Stimulated activated CD4-positive, alpha-beta T cell treated with anti-CD3 and anti-CD28 coated beads, Interleukin-2, amount 100 ng/mL, for 24 hours (primary cell): ENCODE measurements at regions not wholly inside any gene's neighbourhood (a gene's known extent, or its start where the extent isn't known, plus 50 kb on each side); places are given as distances from the start of the nearest gene placed in this dataset.
"Not testable (repeated sequence)": the region's sequence is repeated elsewhere in the genome, so short reads cannot be mapped to it uniquely, and the experiment has no call there.

Source experiments
- DNase-seq, 2 donors: peaks; one replicate each; pipeline ENCODE4 v3.0.0-alpha.2; 2020

DNA sequence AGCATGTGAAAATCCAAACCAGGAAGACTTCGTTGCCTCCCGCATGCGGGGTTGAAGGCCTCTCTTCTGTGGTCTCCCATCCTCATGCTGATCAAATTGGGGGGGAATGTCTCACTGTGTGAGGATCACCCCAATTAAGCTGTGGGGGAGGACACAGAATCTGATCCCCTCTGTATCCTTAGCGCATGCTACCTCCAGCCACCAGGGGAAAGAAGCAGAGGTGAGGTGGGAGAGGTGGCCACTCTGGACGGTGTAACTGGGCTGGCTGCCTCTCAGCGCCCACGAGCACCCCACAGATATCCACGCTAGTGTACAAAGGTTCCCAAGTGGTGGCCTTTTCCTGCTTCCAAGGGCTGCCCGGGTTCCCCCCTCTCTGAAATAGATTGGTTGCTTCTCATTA is 177.6 kb upstream of the PLGLB1 start:
- not testable (repeated sequence) for DNase-seq

DNA sequence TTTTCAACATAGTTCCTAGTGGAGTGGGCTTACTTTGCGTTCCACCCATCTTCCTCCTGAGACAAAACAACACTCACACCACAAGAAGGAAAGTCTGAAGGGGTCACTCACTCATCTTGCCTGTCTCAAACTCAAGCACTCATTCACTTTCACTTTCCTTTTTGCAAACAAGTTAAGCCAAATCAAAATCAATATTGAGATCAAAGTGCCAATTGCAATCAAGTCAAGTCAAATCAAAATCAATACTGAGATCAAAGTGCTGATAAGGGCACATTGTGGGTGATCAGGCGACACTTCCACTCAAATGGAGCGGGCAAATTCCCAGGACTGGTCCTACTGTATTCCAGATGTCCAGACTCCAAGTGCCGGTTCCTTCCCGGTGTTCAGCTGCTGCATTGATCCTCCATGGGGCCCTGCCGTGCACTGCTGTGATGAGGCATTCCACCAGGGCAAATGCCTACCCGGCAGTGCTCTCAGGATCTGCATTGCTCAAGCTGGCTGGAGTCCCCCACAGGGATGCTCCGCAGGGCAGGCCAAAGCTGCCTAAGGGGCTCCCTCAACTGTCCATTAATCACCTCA is 183.0 kb upstream of the PLGLB1 start:
- not testable (repeated sequence) for DNase-seq

DNA sequence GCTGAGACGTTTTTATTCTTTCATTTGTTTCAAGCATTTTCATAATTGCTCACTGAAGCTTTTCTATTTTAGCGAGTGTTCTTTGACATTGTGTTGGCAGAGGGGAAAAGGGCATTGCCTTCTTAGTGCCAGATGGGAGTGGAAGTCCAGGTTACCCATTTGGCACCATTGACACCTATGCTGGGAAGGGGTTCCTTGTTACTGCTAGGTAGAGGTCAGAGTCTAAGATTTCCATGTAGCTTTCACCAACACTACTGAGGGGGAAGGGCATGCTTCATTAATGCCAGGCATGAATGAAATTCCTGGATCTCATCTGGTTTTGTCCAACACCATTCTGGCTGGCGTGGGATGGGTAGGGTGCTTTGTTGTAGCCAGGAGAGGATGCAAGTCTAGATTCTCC is 191.3 kb upstream of the PLGLB1 start:
- not testable (repeated sequence) for DNase-seq

DNA sequence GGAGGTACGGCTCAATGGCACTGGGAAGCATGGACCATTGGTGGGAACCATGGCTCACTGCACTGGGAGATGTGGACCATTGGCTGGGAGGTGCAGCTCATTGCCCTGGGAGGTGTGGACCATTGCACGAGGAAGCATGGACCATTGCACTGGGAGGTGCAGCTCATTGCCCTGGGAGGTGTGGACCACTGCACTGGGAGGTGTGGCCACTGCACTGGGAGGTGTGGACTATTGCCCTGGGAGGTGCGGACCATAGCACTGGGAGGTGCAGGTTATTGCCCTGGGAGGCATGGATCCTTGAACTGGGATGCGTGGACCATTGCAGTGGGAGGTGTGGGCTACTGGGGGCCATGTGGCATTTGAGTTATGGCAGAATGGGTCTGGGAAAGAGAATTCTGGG is 195.4 kb upstream of the PLGLB1 start:
- not testable (repeated sequence) for DNase-seq

DNA sequence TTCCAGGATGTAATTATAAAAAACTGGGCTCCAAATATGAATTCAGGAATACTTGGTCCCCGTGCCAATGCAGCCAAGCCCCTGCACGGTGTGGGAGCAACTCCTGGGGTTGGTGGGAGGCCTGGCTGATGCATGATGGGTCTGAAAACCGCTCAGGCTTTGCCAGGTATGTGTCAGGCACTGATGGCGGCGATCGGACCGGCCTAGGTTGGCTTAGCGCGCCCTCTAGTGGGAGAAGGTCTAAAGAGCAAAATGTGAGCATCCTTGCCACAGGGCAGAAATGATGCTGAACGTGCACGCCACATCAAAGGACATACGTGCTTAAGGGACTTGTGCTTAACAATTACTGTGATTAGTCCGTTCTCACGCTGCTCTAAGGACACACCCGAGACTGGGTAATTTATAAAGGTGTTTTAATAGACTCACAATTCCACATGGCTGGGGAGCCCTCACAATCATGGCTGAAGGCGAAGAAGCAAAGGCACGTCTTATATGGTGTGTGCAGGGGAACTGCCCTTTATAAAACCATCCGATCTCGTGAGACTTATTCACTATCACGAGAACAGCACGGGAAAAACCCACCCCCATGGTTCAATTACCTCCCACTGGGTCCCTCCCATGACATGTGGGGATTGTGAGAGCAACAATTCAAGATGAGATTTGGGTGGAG is 196.2 kb upstream of the PLGLB1 start:
- DNase-seq: peak; percentile 81 to 88

DNA sequence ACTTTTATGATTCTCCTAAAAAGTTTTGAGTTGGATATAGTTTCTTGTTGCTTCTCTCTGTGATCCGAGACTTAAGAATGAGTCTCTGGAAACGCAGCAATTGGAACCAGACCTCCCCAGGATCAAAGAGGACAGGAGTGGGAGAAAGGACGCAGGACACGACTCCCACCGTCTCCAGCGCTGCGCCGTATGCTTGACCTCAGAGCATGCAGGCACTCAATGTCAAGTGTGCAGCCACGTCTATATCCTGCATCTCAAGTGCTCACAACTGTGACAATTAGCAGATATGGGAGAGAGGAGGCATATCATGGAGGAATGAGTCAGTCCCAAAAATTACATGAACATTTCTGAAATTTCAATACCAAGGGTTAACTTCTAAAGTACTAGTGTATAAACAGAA is 199.0 kb upstream of the PLGLB1 start:
- not testable (repeated sequence) for DNase-seq

DNA sequence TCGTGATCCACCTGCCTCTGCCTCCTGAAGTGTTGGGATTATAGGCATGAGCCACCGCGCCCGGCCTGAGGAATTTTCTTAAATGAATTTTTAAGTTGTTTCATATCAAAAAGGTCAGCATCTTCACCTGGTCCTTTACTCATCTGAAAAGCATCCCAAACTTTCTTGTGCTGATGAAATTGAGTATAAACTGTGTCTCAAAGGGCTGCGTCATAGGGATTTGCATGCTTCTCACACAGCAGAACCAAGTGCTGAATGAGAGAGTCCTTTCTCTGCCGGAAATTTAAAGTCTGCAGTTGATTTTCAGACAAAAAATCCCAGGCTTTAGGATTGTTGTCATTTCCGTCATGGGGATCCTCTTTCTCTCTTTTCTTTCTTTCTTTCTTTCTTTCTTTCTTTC is 200.5 kb upstream of the PLGLB1 start:
- not testable (repeated sequence) for DNase-seq

DNA sequence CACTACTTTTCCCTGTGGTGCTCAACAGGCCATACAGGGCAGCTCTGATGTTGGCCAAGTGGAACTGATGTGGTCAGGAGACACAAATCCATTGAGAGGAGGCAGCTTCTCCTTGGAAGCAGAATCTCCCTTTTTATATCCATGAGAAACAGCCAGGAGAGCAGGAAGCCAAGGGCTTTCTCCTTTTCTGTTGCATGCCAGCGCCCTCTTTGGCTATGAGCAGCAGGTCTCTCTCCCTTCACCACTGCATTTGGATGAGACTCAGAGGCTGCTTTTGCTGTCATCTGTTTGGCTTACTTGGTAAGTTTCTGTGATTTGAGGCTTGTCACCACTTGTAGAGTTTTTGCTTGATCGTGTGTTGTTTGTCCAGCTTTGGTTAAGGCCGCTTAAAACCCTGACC is 202.2 kb upstream of the PLGLB1 start:
- DNase-seq: not testable (repeated sequence)

DNA sequence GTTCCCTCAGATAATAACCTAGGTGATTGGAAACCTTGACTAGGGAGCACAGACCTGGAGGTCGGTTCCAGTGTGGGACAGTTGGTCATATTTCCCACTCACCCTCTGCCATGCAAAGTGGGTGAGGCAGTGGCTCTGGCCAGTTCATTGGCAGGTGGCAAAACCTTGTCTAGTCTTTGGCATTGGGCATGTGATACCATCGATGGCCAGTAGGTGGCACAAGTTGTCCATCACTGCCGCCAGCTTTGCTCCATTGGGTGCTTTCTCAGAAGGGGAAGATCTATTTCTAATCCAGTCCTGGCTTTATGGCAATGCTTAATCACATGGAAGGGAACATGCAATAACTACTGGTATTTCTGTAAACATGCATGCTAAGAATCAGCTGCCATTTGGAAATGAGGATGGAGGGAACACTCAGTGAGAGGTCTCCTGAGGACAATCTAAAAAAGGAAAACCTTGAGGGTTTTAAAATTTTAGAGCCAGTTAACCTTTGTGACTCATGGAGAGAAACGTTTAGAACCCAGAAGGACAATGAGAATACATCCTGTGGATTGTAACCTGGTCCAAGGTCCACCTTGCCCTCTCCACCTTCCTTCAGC is 207.5 kb upstream of the PLGLB1 start:
- not testable (repeated sequence) for DNase-seq

DNA sequence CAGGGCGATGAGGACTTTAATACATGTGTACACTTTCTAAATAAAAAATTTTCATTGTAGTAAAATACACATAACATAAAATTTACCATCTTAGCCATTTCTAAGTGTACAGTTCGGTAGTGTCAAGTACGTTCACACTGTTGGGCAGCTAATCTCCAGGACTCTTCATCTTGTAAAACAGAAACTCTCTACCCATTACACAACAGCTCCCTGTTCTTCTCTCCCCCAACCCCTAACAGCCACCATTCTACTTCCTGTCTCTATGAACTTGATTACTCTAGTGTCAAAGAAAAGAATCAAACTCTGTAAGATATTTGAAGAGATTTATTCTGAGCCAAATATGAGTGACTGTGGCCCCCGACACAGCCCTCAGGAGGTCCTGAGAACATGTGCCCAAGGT is 208.3 kb upstream of the PLGLB1 start:
- DNase-seq: not testable (repeated sequence)

DNA sequence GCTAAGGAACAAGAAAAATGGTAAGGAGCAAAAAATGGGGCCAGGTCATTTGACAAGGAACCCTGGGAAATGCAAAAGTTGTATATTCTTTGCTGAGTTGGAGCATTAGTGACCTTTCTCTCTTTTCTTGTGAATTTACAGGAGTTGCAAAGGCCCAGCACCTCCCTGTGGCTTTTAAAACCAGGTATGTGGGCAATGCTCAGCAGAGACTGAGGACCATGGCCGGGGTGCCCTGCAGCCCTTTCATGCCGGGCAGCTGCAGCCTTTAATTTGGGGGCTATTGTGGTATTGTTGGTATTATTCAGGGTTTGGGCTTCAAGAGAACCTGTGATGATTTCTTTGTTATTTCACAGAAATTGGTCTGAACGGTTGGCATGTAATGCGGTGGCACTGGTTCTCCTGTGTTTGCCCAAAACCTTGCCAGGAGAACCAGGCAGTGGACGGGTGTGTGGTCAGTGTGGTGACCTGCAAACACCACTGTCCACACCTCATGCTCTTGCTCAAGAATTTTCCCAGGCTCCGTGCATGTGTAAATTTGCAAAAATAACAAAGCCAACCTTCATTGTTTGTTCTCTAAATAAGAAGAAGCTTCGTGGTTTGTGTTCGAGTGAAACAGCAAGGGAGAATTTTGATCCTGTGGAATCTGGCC is 213.8 kb upstream of the PLGLB1 start:
- DNase-seq: not testable (repeated sequence)

DNA sequence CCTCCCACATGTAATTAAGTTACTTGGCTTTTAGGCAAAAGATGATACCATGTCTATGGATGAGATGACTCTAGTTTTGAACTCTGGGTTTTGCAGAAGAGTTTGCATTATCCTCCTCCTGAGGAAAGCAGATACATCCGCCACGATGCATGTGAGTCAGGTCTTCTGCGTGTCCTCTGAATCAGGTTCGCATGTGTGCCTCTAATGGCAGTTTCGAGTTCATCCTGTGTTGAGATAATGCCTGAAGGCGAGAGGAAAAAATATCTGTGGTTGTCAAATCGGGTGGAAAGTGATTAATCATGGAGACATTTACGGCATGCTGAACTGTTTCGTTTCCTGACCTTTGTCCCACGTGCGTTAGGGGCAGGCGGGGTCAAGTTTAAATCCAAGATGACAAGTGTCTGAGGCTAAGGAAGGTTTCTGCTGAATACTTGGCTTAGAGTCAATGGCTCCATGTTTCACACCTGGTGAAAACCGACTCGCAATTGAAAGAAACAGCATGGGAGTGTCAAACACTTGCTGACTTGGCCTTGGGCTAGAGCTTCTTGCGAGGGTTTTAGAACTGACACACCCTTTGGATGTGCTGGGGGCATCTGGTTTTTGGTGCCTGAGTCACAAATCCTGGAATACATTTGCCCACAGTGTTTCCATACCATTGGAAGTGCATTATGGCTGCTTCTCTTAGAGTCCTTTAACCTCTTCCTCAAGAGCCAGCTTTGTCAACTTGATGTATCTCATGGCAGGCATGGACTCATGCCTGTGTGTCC is 216.1 kb upstream of the PLGLB1 start:
- peak; percentile 46 to 51 for DNase-seq

DNA sequence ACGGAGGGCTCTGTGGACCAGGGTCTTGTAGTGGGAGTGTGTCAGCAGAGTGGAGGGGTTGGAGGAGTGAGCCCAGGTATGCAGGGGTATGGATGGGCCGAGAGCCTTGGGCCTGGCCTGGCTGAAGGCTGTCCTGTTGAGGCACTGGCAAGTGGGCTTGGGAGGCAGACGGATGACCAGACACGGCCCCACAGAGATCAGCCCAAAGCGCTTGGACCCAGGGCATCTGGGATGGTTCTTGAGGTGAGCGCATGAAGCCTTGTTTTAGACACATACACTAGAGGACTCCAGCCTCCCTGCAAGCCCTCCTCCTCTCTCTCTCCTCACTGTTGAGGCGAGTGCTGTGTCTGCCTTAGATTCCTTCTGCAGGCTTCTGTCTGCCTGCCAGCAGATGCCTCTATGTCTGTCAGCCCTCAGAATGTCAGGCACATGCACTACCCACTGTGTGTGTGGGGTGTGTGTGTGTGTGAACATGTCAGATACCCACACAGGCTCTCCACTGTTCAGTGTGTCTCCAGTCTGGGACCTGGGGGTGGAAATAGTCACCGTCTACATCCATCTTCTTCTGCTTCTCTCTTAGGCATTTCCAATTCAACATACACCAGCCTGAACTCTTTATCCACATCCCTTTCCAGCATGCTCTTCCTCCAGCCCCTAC is 218.0 kb upstream of the PLGLB1 start:
- not testable (repeated sequence) for DNase-seq

DNA sequence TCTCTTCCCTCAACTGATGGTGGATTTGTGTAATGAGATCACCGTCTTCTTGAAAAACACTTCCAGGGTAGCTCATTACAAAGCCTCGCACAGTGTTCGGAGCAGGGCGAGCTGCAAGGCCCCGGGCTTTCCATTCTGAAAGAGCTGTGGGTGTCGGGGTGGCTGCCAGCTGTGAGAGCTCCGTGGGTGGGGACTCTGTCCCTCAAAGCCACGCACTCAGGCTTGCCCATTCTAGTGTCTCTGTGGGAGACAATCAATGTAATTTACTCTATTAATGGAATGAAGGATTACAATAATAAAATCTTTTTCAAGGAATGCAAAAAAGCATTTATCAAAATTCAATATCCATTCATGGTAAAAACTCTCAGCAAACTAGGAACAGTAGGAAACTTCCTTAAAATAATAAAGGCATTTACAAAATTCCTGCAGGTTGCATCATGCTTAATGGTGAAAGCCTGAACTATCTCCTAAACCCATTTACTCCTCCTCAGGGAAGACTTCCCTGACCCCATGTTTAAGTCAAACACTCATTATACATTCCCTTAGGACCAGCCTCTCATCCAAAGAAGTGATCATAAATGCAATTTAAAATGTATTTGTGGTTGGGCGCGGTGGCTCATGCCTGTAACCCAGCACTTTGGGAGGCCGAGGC is 224.5 kb upstream of the PLGLB1 start:
- not testable (repeated sequence) for DNase-seq

DNA sequence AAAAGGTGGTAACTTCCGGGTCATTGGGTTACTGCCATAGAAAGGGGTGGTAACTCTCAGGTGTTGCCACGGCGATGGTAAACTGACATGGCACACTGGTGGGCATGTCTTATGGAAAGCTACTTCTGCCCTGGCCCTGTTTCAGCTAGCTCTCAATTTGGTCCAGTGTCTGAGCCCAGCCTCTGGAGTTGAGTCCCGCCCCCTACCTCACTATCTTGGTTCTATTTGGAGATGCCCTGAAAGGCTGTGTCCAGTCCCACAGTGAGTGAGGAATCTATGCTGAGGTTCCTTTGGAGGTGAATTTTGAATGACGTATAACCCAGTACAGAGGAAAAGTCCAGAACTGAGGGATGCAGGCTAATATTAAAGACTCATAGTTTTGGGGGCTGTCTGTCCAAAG is 230.4 kb upstream of the PLGLB1 start:
- not testable (repeated sequence) for DNase-seq

DNA sequence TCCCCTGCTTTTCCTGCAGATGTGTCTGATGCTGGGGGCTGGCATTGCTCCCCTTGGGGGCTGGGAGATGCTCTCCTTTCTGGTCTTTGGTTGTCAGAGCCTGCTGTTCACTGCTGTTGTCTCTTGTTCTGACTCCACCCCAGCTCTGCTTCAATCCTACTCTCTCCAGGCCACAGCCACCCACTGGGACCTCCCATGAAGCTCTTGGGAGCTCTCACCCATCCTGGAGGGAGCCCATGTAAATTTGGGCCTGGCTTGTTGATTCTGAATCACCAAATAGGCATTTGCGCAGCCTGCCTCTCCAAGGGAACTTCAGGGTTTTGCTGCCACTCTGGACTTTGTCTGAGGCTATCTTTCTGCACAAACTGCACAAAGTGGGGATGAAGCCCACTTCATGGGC is 232.9 kb upstream of the PLGLB1 start:
- not testable (repeated sequence) for DNase-seq

DNA sequence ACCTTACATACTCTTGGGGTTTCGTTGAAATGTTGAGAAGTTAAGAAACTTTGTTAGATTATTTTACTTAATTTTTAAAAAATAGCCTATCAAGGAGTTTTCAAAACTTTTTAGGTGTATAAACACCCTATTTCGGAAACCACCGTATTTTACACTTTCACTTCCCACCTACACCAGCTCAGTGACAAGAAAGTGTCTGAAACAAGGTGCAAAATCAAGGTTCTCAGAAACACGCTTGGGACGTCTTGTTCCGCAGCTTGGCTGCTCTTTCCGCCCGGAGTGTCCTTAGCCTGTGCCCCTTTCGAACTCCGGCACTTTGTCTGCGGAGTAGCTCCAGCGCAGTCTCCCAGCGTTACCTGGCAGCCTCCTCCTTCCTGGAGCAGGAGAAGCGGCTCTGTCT is 233.8 kb upstream of the PLGLB1 start:
- DNase-seq: not testable (repeated sequence)

DNA sequence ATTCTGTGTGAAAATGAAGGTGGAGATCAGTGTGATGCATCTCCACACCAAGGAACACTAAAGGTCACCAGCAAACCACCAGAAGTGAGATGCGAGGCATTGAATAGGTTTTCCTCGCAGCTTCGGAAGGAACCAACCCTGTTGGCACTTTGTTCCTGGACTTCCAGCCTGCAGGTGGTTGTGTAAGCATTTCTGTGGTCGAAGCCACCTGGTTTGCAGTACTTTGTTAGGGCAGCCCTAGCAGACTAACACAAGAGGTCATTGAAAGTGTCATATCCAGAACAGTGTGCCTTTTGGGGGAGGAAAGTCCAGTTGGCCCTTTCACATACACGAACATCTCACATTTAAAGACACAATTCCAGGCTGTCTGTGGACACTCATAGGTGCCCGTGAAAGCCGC is 237.2 kb upstream of the PLGLB1 start:
- DNase-seq: not testable (repeated sequence)

DNA sequence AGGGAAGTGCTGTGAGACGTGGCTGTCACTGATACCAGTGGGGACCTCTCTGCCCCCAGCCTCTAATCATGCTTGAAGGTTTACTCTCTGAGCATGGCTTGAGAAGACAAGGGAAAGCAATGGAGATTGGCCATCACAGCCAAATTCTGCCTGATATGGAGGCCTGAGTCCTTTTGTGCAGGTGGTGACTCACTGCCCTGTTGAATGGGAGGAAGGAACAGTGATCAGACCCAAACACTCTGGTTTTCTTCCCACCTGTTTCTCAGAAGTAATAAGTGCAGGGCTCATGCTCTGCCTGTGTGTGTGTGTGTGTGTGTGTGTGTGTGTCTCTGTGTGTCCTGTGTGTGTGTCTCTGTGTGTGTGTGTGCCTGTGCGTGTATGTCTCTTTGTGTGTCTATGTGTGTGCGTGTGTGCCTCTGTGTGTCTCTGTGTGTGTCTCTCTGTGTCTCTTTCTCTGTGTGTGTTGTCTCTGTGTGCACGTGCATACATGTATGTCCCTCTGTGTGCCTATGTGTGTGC is 240.6 kb upstream of the PLGLB1 start:
- DNase-seq: not testable (repeated sequence)

DNA sequence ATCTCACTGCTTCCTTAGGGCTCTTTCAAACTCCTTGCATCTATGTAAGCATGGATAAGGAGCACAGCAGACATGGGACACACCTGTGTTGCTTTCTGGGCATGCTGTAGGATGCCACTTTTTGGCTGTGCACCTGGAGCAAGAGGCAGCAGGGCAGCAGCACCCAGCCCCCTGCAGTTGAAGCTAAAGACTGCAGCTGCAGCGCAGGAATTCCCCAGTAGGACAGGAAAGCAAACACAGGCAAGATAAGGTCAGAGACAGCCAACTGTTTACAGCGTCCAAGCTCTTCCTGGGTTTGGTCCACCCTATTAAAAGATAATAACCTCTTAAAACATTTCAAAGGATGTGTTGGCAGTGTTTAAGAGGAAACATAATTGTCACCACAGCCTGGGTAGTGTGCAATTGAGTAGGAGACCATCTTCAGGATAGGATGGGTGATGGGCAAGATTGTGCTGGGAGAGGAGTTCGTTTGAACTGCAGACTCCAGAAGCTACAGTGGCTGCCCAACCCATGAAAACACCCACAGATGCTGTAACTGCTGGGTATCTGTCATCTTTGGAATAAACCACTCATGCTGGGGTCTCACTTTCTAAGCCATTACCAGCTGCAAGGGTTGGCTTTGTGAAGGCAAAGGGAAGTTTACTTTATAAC is 242.3 kb upstream of the PLGLB1 start:
- not testable (repeated sequence) for DNase-seq

DNA sequence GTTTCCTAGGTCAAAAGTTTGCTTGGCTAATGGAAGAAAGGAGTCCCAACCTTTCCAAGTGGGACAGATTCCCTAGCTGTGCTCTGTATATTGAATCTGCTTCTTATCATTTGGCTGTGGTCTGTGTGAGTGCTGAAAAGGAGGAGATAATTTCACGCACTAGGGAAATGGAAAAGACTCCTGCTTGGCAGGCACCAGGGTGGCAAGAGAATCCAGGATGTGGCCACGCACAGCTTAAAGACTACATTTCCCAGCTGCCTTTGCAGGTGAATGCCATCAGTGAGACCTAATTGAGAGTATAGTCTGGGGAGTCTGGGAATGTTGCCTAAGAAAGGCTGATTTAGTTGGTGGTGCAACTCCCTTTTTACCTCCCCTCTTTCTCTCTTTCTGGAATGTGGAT is 253.5 kb upstream of the PLGLB1 start:
- DNase-seq: not testable (repeated sequence)
